Glutamatergic neuron (in vitro differentiated cells): ENCODE measurements at regions not wholly inside any gene's neighbourhood (a gene's known extent, or its start where the extent isn't known, plus 50 kb on each side); places are given as distances from the start of the nearest gene placed in this dataset.
"Not testable (repeated sequence)": the region's sequence is repeated elsewhere in the genome, so short reads cannot be mapped to it uniquely, and the experiment has no call there.

Experiments
- DNase-seq: peaks from one replicate; pipeline ENCODE4 v3.0.0; 2022
- H3K27ac Mint-ChIP-seq: one replicate; pipeline ENCODE4 v1.8.0; 2020; ENCODE audit warnings: mild to moderate bottlenecking, mixed read lengths, inconsistent platforms; ENCODE audit not compliant: unreplicated experiment
- H3K27me3 Mint-ChIP-seq: one replicate; pipeline ENCODE4 v1.8.0; 2020; ENCODE audit warnings: mild to moderate bottlenecking, moderate library complexity, mixed read lengths, inconsistent platforms; ENCODE audit not compliant: unreplicated experiment
- H3K36me3 Mint-ChIP-seq: one replicate; pipeline ENCODE4 v1.8.0; 2020; ENCODE audit warnings: mild to moderate bottlenecking, mixed read lengths, inconsistent platforms; ENCODE audit not compliant: unreplicated experiment
- H3K4me1 Mint-ChIP-seq: one replicate; pipeline ENCODE4 v1.8.0; 2020; ENCODE audit warnings: mild to moderate bottlenecking, low read depth, mixed read lengths, inconsistent platforms; ENCODE audit not compliant: unreplicated experiment
- H3K4me3 Mint-ChIP-seq: one replicate; pipeline ENCODE4 v1.8.0; 2020; ENCODE audit warnings: mild to moderate bottlenecking, mixed read lengths, inconsistent platforms; ENCODE audit not compliant: unreplicated experiment
- H3K9me3 Mint-ChIP-seq: one replicate; pipeline ENCODE4 v1.8.0; 2020; ENCODE audit warnings: mild to moderate bottlenecking, moderate library complexity, mixed read lengths, inconsistent platforms; ENCODE audit not compliant: unreplicated experiment
- CTCF ChIP-seq: fragments of 200-600 bp; sonication (generic); IDR thresholded peaks from one replicate; pipeline ENCODE4 v1.5.0; 2021; ENCODE audit not compliant: partially characterized antibody, unreplicated experiment

- H3K36me3 Mint-ChIP-seq = no peaks in the 10 kb centered on the region
- H3K4me3 Mint-ChIP-seq = no peak overlapping the region
- no peak for TF ChIP-seq CTCF
- no peaks in the 10 kb centered on the region for H3K27me3 Mint-ChIP-seq
- H3K4me1 Mint-ChIP-seq = peaks cover 9% of the 10 kb centered on the region
- H3K27ac Mint-ChIP-seq = no peak overlapping the region
- H3K9me3 Mint-ChIP-seq = no peaks in the 10 kb centered on the region
- no peak for DNase-seq
These were observed 94.7 kb upstream of the ERCC6L2 start for GRCh38 chr9:95780751-95781150.

- Mint-ChIP-seq H3K27me3 (no peaks in the 10 kb centered on the region), H3K4me3 (no peak overlapping the region), H3K4me1 (peaks cover 9% of the 10 kb centered on the region), H3K9me3 (no peaks in the 10 kb centered on the region), H3K36me3 (no peaks in the 10 kb centered on the region), H3K27ac (no peak overlapping the region)
- TF ChIP-seq CTCF = no peak
- DNase-seq = no peak
These were observed 95.4 kb upstream of the ERCC6L2 start for GRCh38 chr9:95780121-95780520.

GRCh38 chr9:95779597-95779996 lies 95.9 kb upstream of the ERCC6L2 start:
- DNase-seq, H3K4me1 Mint-ChIP-seq, H3K36me3 Mint-ChIP-seq, H3K27me3 Mint-ChIP-seq, H3K4me3 Mint-ChIP-seq, H3K9me3 Mint-ChIP-seq, H3K27ac Mint-ChIP-seq: not testable (repeated sequence)

- Mint-ChIP-seq H3K36me3 (no peaks in the 10 kb centered on the region), H3K4me3 (no peak overlapping the region), H3K4me1 (peaks cover 9% of the 10 kb centered on the region), H3K9me3 (no peaks in the 10 kb centered on the region), H3K27me3 (peaks cover 2% of the 10 kb centered on the region), H3K27ac (no peak overlapping the region)
- DNase-seq = no peak
- TF ChIP-seq CTCF = no peak
These were observed 96.5 kb upstream of the ERCC6L2 start for GRCh38 chr9:95778957-95779356.

- H3K4me3 Mint-ChIP-seq = no peak overlapping the region
- H3K27me3 Mint-ChIP-seq = peaks cover 7% of the 10 kb centered on the region
- H3K27ac Mint-ChIP-seq = no peak overlapping the region
- peaks cover 17% of the 10 kb centered on the region for H3K4me1 Mint-ChIP-seq
- no peaks in the 10 kb centered on the region for H3K36me3 Mint-ChIP-seq
- no peak for DNase-seq
- no peaks in the 10 kb centered on the region for H3K9me3 Mint-ChIP-seq
- no peak for TF ChIP-seq CTCF
These were observed 98.4 kb upstream of the ERCC6L2 start for GRCh38 chr9:95777136-95777535.

GRCh38 chr9:95776176-95776575 lies 99.3 kb upstream of the ERCC6L2 start:
- Mint-ChIP-seq H3K9me3 (no peaks in the 10 kb centered on the region), H3K36me3 (no peaks in the 10 kb centered on the region), H3K27ac (no peak overlapping the region), H3K4me3 (no peak overlapping the region), H3K27me3 (peaks cover 10% of the 10 kb centered on the region), H3K4me1 (peaks cover 23% of the 10 kb centered on the region)
- no peak for DNase-seq
- no peak for TF ChIP-seq CTCF
